H9 (cell line): ENCODE measurements at regions not wholly inside any gene's neighbourhood (a gene's known extent, or its start where the extent isn't known, plus 50 kb on each side); places are given as distances from the start of the nearest gene placed in this dataset.

Source experiments
- DNase-seq: peaks from one replicate; pipeline ENCODE4 v3.0.0-alpha.2; 2017
- H2AFZ ChIP-seq: one replicate; pipeline ENCODE4 v1.6.1; 2013; ENCODE audit warnings: mild to moderate bottlenecking, low read length, control low read depth, moderate library complexity
- H2AK5ac ChIP-seq: 2 replicates; pipeline ENCODE4 v1.6.1; 2013; ENCODE audit warnings: low read length, control low read depth, mixed read lengths; ENCODE audit not compliant: insufficient read length
- H2BK120ac ChIP-seq: one replicate; pipeline ENCODE4 v1.6.1; 2013; ENCODE audit warnings: low read depth, mild to moderate bottlenecking, low read length, control low read depth, inconsistent platforms; ENCODE audit not compliant: poor library complexity, severe bottlenecking
- H2BK12ac ChIP-seq: 2 replicates; pipeline ENCODE4 v1.6.1; 2013; ENCODE audit warnings: low read length, control low read depth, mixed read lengths, low read depth; ENCODE audit not compliant: insufficient read length
- H2BK15ac ChIP-seq: 2 replicates; pipeline ENCODE4 v1.6.1; 2013; ENCODE audit warnings: low read depth, low read length, control low read depth
- H2BK20ac ChIP-seq: one replicate; pipeline ENCODE4 v1.6.1; 2013; ENCODE audit warnings: low read depth, mild to moderate bottlenecking, low read length, control low read depth, inconsistent platforms; ENCODE audit not compliant: poor library complexity, severe bottlenecking
- H2BK5ac ChIP-seq: 2 replicates; pipeline ENCODE4 v1.6.1; 2013; ENCODE audit warnings: low read length, control low read depth, mixed read lengths; ENCODE audit not compliant: insufficient read length
- H3K14ac ChIP-seq: 2 replicates; pipeline ENCODE4 v1.6.1; 2013; ENCODE audit warnings: low read length, control low read depth; ENCODE audit not compliant: insufficient read depth
- H3K18ac ChIP-seq: 2 replicates; pipeline ENCODE4 v1.6.1; 2013; ENCODE audit warnings: low read depth, mild to moderate bottlenecking, mixed read lengths, low read length, control low read depth; ENCODE audit not compliant: insufficient read length
- H3K23ac ChIP-seq: 2 replicates; pipeline ENCODE4 v1.6.1; 2013; ENCODE audit warnings: low read length, control low read depth, mixed read lengths, low read depth; ENCODE audit not compliant: insufficient read length
- H3K23me2 ChIP-seq: 2 replicates; pipeline ENCODE4 v1.6.1; 2013; ENCODE audit warnings: low read depth, mild to moderate bottlenecking, mixed read lengths, low read length, control low read depth; ENCODE audit not compliant: insufficient read length, poor library complexity, severe bottlenecking
- H3K27ac ChIP-seq: 2 replicates; pipeline ENCODE4 v1.5.1; 2013; ENCODE audit warnings: low read length, control low read depth, mixed read lengths, low read depth; ENCODE audit not compliant: insufficient read length
- H3K27me3 ChIP-seq: 2 replicates; pipeline ENCODE4 v1.6.1; 2013; ENCODE audit warnings: low read length, control low read depth, inconsistent platforms; ENCODE audit not compliant: insufficient read depth
- H3K4ac ChIP-seq: 2 replicates; pipeline ENCODE4 v1.6.1; 2013; ENCODE audit warnings: low read depth, mild to moderate bottlenecking, control low read depth, inconsistent platforms, low read length, moderate library complexity
- H3K4me1 ChIP-seq: 2 replicates; pipeline ENCODE4 v1.6.1; 2013; ENCODE audit warnings: low read length, control low read depth, inconsistent platforms; ENCODE audit not compliant: insufficient read depth
- H3K4me2 ChIP-seq: 2 replicates; pipeline ENCODE4 v1.6.1; 2013; ENCODE audit warnings: low read length, control low read depth, mixed read lengths; ENCODE audit not compliant: insufficient read length, insufficient read depth
- H3K56ac ChIP-seq: 2 replicates; pipeline ENCODE4 v1.6.1; 2013; ENCODE audit warnings: low read depth, mild to moderate bottlenecking, mixed read lengths, low read length, control low read depth; ENCODE audit not compliant: insufficient read length
- H3K79me1 ChIP-seq: 2 replicates; pipeline ENCODE4 v1.6.1; 2013; ENCODE audit warnings: low read depth, mild to moderate bottlenecking, moderate library complexity, low read length, control low read depth, inconsistent platforms; ENCODE audit not compliant: insufficient read depth, poor library complexity, severe bottlenecking
- H3K79me2 ChIP-seq: 2 replicates; pipeline ENCODE4 v1.6.1; 2013; ENCODE audit warnings: low read length, control low read depth, inconsistent platforms; ENCODE audit not compliant: insufficient read depth
- H3K9ac ChIP-seq: 2 replicates; pipeline ENCODE4 v1.6.1; 2013; ENCODE audit warnings: low read length, control low read depth, mixed read lengths; ENCODE audit not compliant: insufficient read length; ENCODE audit errors: extremely low read depth
- H3K9me3 ChIP-seq: one replicate; pipeline ENCODE4 v1.6.1; 2013; ENCODE audit warnings: low read depth, low read length, inconsistent platforms; ENCODE audit not compliant: control insufficient read depth
- H3T11ph ChIP-seq: one replicate; pipeline ENCODE4 v1.6.1; 2013; ENCODE audit warnings: mild to moderate bottlenecking, low read length, control low read depth, inconsistent platforms
- H4K20me1 ChIP-seq: one replicate; pipeline ENCODE4 v1.6.1; 2013; ENCODE audit not compliant: control insufficient read depth, insufficient read length, insufficient read depth
- H4K5ac ChIP-seq: 2 replicates; pipeline ENCODE4 v1.6.1; 2013; ENCODE audit warnings: low read depth, mild to moderate bottlenecking, mixed read lengths, low read length, control low read depth; ENCODE audit not compliant: insufficient read length
- H4K8ac ChIP-seq: replicated peaks from 2 replicates; pipeline ENCODE4 v1.6.1; 2013; ENCODE audit warnings: low read length, control low read depth, mixed read lengths, low read depth; ENCODE audit not compliant: insufficient read length
- H4K91ac ChIP-seq: 2 replicates; pipeline ENCODE4 v1.6.1; 2013; ENCODE audit warnings: low read depth, mild to moderate bottlenecking, moderate library complexity, mixed read lengths, low read length, control low read depth; ENCODE audit not compliant: insufficient read length
- H3K27ac Mint-ChIP-seq, 3 experiments: 2 replicates in 2 of 3; 3 replicates in 1 of 3; pipeline ENCODE4 v1.8.0; 2020 to 2021; ENCODE audit warnings: mixed read lengths in 3 of 3, mild to moderate bottlenecking in 1 of 3, moderate library complexity in 1 of 3
- H3K27me3 Mint-ChIP-seq: 2 replicates; pipeline ENCODE4 v1.8.0; 2021; ENCODE audit warnings: low read depth, mild to moderate bottlenecking, moderate library complexity, mixed read lengths
- H3K36me3 Mint-ChIP-seq, 3 experiments: 2 replicates in 2 of 3; 3 replicates in 1 of 3; pipeline ENCODE4 v1.8.0; 2020 to 2021; ENCODE audit warnings: low read depth in 3 of 3, mixed read lengths in 3 of 3; ENCODE audit not compliant: insufficient read depth in 1 of 3
- H3K4me1 Mint-ChIP-seq, 2 experiments: 2 replicates each; pipeline ENCODE4 v1.8.0; 2020; ENCODE audit warnings: mixed read lengths in 2 of 2
- H3K4me3 Mint-ChIP-seq, 2 experiments: 2 replicates in 1 of 2; 3 replicates in 1 of 2; pipeline ENCODE4 v1.8.0; 2020 to 2021; ENCODE audit warnings: mild to moderate bottlenecking in 2 of 2, mixed read lengths in 2 of 2, moderate library complexity in 1 of 2
- H3K9me3 Mint-ChIP-seq, 2 experiments: 2 replicates in 1 of 2; 3 replicates in 1 of 2; pipeline ENCODE4 v1.8.0; 2020; ENCODE audit warnings: mild to moderate bottlenecking in 2 of 2, mixed read lengths in 2 of 2, moderate library complexity in 1 of 2
- CTCF ChIP-seq: fragments of 200-600 bp; sonication (generic); conservative IDR thresholded peaks from 3 replicates; pipeline ENCODE4 v1.8.0; 2021; ENCODE audit warnings: antibody characterized with exemption, mild to moderate bottlenecking
- WGBS: extraction: QIAGEN DNeasy Blood & Tissue Kit; methylation state at CpG from one replicate; pipeline ENCODE4 v1.1.7; 2013; ENCODE audit warnings: missing lambda C conversion rate, low lambda C conversion rate, mixed read lengths; ENCODE audit not compliant: insufficient read length; ENCODE audit errors: extremely low coverage; 5-methylcytosine and 5-hydroxymethylcytosine counted together

GRCh38 chr1:218656301-218657037, 311.3 kb downstream of the TGFB2 start:
- no peak overlapping the region for H4K91ac ChIP-seq
- H2AFZ ChIP-seq, result no peak overlapping the region
- no peaks in the 10 kb centered on the region for H3K79me2 ChIP-seq
- no peaks in the 10 kb centered on the region for H3K9me3 ChIP-seq
- H3K4ac ChIP-seq, result no peak overlapping the region
- no peak overlapping the region for H3K4me2 ChIP-seq
- no peaks in the 10 kb centered on the region for H3K36me3 Mint-ChIP-seq
- H3K4me1 ChIP-seq, result no peaks in the 10 kb centered on the region
- no peak overlapping the region for H3K18ac ChIP-seq
- no peaks in the 10 kb centered on the region for H4K20me1 ChIP-seq
- no peak overlapping the region for H3K9ac ChIP-seq
- no peak overlapping the region for H3K23ac ChIP-seq
- H3K56ac ChIP-seq, result no peak overlapping the region
- H3K27ac ChIP-seq, result no peak overlapping the region
- no peaks in the 10 kb centered on the region for H3K27me3 ChIP-seq
- H2BK15ac ChIP-seq, result no peak overlapping the region
- H4K5ac ChIP-seq, result no peak overlapping the region
- TF ChIP-seq CTCF, result no peak
- H4K8ac ChIP-seq, result no peak overlapping the region
- no peak for DNase-seq
- no peak overlapping the region for H2BK5ac ChIP-seq
- no peaks in the 10 kb centered on the region for H3K79me1 ChIP-seq
- no peak overlapping the region for H3K27ac Mint-ChIP-seq
- H3K9me3 Mint-ChIP-seq, result no peaks in the 10 kb centered on the region; a peak in 1 of 5 replicates
- no peak overlapping the region for H3K4me3 Mint-ChIP-seq
- H2BK12ac ChIP-seq, result no peak overlapping the region
- H3K4me1 Mint-ChIP-seq, result no peaks in the 10 kb centered on the region; a peak in 2 of 4 replicates
- no peak overlapping the region for H3T11ph ChIP-seq
- no peaks in the 10 kb centered on the region for H3K27me3 Mint-ChIP-seq
- WGBS, result no CpG with 5 or more reads among the region's 3 CpGs
- no peak overlapping the region for H2BK20ac ChIP-seq
- H2BK120ac ChIP-seq, result no peak overlapping the region
- no peaks in the 10 kb centered on the region for H3K23me2 ChIP-seq
- H3K14ac ChIP-seq, result no peak overlapping the region
- H2AK5ac ChIP-seq, result no peak overlapping the region
